HG03095 (cell line): ENCODE measurements at regions not wholly inside any gene's neighbourhood (a gene's known extent, or its start where the extent isn't known, plus 50 kb on each side); places are given as distances from the start of the nearest gene placed in this dataset.

Source experiments
- ATAC-seq: cut with Tn5 transposase; IDR thresholded peaks from one replicate; pipeline ENCODE4 v1.9.1; 2021; ENCODE audit warnings: moderate library complexity; ENCODE audit not compliant: unreplicated experiment

DNA sequence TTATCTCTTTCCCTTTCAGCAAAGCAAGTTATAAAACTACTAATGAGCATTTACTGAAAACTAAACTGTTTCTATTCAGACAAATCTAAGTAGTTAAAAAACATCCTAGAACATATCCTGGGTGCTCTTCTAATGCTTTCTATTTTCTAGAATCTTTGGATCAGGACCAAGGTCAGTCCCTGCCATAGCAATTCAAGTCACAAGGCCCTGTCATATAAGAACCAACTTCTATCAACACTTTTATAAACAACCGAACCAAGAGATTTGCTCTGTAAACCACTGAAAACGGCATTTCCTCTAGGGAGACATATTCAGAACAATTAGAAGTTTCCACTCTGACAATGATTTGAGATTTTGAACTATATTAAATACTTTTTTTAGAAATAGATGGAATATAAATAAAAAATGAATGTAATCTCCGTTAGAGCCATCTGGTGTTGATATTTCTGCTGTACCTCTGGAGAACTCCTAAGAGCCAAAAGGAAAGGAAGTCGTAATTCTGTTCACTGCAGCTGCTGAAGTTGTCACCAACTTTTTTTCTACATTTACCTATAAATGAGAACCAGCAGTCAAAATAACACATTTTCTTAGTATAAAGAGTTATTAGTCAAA lies 51.4 kb upstream of the LGSN start:
- no peak for ATAC-seq

DNA sequence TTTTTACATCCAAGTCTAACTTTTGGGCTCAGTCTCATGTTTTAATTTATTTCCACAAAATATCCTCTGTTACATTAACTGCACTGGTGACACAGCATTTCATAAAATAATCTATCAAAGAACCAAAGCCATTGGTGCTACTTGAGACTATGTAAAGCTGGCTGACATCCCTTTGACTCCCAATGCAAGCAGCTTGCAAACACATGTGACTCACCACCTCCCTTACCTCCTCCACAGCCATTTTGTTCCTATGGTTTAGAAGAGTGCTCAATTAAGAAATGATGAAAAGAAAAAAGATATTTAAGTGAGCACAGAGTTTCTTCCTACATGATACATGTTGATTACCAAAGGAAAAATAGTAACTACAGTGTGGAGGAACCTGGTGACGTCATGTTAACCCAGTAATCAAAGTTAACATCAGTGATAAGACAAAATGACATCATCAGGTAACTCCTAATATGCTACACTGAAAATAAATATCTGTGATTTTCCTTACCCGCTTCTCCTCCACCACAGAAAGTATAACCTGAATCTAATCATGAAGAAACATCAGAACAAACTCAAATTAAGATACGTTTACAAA lies 53.3 kb upstream of the LGSN start:
- no peak for ATAC-seq

GRCh38 chr6:63389191-63389844 lies 69.5 kb upstream of the LGSN start:
- ATAC-seq: no peak

DNA sequence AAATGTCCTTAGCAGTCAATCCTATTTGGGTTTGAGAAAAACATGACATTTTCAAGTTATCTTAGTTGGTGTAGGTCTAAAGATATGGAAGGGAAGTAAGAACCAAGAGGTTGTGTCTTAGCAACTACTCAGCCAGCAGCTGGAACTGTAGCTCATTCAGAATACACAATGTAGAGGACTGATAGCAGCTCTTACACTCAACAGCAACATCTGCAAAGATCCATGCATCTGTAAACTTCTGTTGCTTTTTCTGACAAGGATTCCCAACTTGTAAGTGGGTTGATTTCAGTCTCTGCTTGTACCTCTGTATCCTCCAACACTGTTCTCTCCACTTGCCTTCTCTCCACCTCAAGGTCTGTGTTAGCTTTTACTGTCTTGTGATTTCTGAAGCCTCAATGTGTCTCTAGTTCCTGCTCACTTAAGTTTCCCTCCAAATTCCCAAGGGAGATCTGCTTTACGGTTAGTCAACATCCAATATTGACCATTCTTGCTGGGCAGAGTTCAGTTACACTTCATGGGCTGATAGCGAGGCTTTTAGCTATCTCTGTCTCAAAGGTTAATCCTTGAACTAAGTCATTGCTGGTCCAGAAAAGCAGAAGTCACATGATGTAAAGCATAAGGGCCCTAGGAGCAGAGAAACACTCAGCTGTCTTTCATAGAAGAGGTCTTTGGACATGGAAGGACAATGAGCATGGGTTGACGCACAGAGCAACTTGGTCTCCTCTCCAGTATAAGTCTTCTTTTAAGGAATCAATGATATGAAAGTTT lies 71.6 kb upstream of the LGSN start:
- ATAC-seq: no peak

- no peak for ATAC-seq
These were observed 72.4 kb upstream of the LGSN start for GRCh38 chr6:63392092-63392724.

- no peak for ATAC-seq
These were observed 75.0 kb upstream of the LGSN start for GRCh38 chr6:63394656-63395308.

DNA sequence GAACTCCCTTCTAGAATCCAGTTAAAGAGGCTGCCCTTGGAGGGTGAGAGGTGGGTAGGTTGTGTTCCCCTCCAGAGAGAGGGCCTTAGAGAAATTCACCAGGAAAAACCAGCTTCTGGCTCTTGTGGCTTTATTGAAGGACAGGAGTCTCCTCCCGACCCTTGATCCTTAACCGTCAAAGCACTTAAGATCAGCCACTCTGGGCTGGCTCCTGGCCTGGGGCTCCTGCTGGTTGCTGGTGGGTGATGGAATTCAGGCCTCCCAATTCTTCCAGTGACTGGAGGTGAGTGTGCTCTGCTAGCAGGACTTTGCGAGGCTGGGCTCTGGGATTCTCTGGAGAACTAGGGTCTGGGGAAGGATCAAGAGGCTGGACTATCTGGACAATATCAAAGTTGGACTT lies 75.6 kb upstream of the LGSN start:
- no peak for ATAC-seq

DNA sequence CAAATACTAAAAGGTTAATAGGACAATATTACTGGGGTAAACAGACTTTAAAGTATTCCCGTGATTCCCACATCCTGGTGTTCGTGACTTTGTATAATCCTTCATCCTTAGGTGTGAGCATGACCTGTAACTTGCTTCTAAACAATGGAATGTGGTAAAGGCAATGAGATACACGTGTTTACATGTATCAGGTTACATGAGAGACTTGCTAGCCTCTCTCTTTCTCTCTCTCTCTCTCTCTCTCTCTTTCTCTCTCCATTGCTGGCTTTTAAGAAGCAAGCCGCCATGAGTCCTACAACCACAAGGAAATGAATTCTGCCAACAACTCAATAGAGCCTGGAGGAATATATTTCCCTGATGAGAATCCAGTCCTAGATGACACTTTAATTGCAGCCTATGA lies 83.9 kb upstream of the LGSN start:
- ATAC-seq: no peak

- no peak for ATAC-seq
These were observed 90.9 kb upstream of the LGSN start for GRCh38 chr6:63410435-63411426.

DNA sequence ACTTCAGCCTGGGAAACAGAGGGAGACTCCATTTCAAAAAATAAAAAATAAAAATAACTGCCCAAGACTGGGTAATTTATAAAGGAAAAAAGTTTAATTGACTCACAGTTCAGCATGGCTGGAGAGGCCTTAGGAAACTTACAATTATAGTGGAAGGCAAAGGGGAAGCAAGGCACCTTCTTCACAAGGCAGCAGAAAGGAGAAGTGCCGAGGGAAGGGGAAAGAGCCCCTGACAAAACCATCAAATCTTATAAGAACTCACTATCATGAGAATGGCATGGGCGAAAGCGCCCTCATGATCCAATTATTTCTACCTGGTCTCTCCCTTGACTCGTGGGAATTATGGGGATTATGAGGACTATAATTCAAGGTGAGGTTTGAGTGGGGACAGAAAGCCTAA lies 95.5 kb upstream of the LGSN start:
- ATAC-seq: no peak

- no peak for ATAC-seq
These were observed 99.0 kb upstream of the LGSN start for GRCh38 chr6:63418741-63419140.

GRCh38 chr6:63424636-63425035 lies 104.9 kb upstream of the LGSN start:
- ATAC-seq: no peak

- ATAC-seq: no peak
These were observed 105.7 kb upstream of the LGSN start for GRCh38 chr6:63425493-63425892.

- no peak for ATAC-seq
These were observed 107.1 kb upstream of the LGSN start for GRCh38 chr6:63426844-63427243.

- ATAC-seq: no peak
These were observed 108.2 kb upstream of the LGSN start for GRCh38 chr6:63427951-63428350.

DNA sequence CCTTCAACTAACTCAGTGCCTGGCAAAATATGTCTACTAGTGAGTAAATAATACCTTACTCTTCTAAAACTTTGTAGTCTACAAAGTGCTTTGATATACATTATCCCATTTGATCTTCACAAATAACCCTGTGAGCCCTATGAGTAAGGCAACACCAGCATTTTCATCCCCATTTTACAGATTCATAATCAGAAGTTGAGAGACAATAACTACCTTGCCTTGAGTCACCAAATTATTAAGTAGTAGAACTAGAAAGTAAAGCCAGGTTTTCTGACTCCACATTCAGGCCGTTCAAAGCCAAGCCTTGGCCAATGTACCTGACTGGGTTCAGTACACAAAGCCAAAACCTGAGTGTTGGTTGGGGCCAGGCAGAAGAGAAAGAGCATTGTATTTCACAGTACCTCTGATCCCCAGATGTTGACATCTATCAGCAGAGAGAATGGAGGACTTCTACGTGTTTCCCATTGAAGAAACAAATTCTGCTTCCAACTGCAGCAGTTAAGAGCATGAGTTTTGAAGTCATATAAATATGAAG lies 111.3 kb upstream of the LGSN start:
- no peak for ATAC-seq

DNA sequence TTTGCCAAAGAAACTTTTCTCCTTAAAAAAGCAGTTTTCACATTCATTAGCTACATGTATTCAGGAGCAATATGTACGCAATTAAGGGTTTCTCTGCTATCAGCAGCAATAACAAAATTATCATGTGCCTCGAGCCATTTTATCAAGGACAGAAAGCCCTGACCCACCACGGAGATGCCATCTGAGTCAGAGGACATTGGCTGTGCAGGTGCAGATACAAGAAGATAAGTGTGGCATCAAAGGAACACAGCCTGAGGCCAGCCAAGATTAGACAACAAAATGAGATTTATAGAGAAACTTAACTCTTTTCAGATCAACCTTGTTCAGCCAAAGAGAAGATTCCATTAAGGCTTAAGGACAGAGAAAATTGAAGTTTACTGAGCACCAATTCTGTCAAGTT lies 115.2 kb upstream of the LGSN start:
- ATAC-seq: no peak

DNA sequence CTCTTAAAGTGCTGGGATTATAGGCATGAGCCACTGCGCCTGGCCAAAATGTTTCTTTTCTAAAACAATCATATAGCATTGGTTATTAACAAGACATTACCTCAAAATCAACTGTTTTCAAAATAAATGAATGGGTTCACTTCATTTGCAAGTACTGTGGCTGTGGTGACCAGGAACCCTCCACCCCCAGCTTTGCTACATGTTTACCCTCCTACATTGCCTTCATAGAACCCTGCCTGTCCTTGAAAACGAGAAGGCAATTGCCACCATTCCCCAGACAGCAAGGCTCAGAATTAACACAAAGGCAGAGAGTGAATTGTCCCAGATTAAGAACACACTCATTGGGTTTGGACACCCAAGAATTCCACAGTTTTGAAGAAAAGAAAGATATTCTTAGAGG lies 116.6 kb upstream of the LGSN start:
- no peak for ATAC-seq

GRCh38 chr6:63437058-63437457 lies 117.3 kb upstream of the LGSN start:
- ATAC-seq: no peak

- ATAC-seq: no peak
These were observed 120.3 kb upstream of the LGSN start for GRCh38 chr6:63440057-63440456.
